Stimulated activated CD4-positive, alpha-beta T cell treated with anti-CD3 and anti-CD28 coated beads, Interleukin-15, amount 100 ng/mL, for 48 hours (primary cell): ENCODE measurements at regions not wholly inside any gene's neighbourhood (a gene's known extent, or its start where the extent isn't known, plus 50 kb on each side); places are given as distances from the start of the nearest gene placed in this dataset.

Experiments
- DNase-seq, 2 donors: peaks; one replicate each; pipeline ENCODE4 v3.0.0-alpha.2; 2020; ENCODE audit warnings: low read depth in 2 of 2

GRCh38 chr5:61263561-61264272 is 68.3 kb upstream of the ZSWIM6 start:
- no peak for DNase-seq

- DNase-seq: no peak
Measured at GRCh38 chr5:61264273-61264661, 67.8 kb upstream of the ZSWIM6 start.

- no peak for DNase-seq
Measured at GRCh38 chr5:61267116-61267515, 64.9 kb upstream of the ZSWIM6 start.

GRCh38 chr5:61268871-61269270 is 63.2 kb upstream of the ZSWIM6 start:
- no peak for DNase-seq

- DNase-seq: no peak
Measured at GRCh38 chr5:61270510-61271165, 61.4 kb upstream of the ZSWIM6 start.

GRCh38 chr5:61272688-61273087 is 59.4 kb upstream of the ZSWIM6 start:
- DNase-seq: no peak

GRCh38 chr5:61273279-61273975 is 58.6 kb upstream of the ZSWIM6 start:
- DNase-seq: no peak

- DNase-seq: no peak
Measured at GRCh38 chr5:61274511-61274911, 57.5 kb upstream of the ZSWIM6 start.

- peak in 1 of 2 donors; percentile 17 for DNase-seq
Measured at GRCh38 chr5:61275841-61276240, 56.2 kb upstream of the ZSWIM6 start.

GRCh38 chr5:61277190-61277589 is 54.9 kb upstream of the ZSWIM6 start:
- no peak for DNase-seq

- no peak for DNase-seq
Measured at GRCh38 chr5:61277781-61278180, 54.3 kb upstream of the ZSWIM6 start.

- DNase-seq: no peak
Measured at GRCh38 chr5:61279725-61280124, 52.3 kb upstream of the ZSWIM6 start.

- no peak for DNase-seq
Measured at GRCh38 chr5:61280205-61280604, 51.9 kb upstream of the ZSWIM6 start.

GRCh38 chr5:61280761-61281427 is 51.2 kb upstream of the ZSWIM6 start:
- no peak for DNase-seq

GRCh38 chr5:61281686-61282085 is 50.4 kb upstream of the ZSWIM6 start:
- DNase-seq: no peak
